ENCODE measurements at regions not wholly inside any gene's neighbourhood (a gene's known extent, or its start where the extent isn't known, plus 50 kb on each side); places are given as distances from the start of the nearest gene placed in this dataset.

DNA sequence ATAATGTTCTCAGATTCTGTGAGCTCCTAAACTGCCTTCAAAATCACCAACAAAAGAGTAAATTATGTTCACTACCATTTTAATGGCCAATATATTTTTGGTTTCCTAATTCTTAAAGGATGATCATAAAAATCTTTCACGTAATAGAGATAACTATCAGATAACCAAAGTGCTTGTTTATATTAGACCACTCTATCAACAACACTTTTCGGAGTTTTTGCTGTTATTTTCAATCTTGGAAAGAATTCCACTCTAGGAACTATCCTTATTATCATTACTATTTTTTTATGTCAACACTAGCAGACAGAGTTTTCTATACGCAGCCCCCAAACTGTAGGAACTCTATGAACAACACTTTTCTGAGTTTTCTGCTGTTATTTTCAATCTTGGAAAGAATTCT, 782.5 kb upstream of the ZEB2 start:
- DNase-seq (ENCODE audit: low read depth, low spot score): no peak

DNA sequence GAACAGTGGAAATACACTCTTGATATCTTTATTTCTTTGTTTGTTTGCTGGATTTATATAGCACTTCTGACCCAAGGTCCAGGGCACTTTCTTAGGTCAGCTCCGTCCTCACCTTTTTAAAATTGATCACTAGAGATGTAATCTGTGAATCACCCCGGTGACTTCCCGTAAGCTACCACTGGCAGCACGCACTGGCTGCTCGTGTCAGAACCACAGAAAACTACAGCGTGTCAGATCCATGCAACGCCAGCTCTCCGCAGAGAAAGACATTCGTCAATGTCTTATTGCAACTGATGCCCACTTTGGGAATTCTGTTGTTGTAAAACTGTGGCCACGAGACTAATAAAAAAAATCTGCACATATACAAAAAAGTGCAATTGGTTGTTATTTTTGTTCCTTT, 779.4 kb upstream of the ZEB2 start:
- DNase-seq (ENCODE audit: low read depth, low spot score): no peak

DNA sequence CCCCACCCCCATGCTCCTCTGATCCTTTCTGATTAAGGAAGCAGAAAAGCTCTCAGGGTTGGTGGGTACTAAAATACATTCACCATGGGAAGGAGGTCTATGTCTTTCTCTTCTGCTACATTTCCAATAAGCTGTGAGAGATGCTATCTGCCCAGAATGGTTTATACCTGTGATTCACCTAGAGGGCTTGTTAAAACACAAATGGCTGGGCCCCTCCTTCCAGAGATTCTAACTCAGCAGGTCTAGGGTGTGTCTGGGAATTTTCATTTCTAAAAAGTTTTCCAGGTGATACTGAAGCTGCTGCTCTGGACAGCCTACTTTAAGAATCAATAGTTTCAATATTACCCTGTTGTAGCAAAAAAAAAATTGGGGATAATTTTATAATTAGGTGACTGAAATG, 772.2 kb upstream of the ZEB2 start:
- no peak for DNase-seq (ENCODE audit: low read depth, low spot score)

DNA sequence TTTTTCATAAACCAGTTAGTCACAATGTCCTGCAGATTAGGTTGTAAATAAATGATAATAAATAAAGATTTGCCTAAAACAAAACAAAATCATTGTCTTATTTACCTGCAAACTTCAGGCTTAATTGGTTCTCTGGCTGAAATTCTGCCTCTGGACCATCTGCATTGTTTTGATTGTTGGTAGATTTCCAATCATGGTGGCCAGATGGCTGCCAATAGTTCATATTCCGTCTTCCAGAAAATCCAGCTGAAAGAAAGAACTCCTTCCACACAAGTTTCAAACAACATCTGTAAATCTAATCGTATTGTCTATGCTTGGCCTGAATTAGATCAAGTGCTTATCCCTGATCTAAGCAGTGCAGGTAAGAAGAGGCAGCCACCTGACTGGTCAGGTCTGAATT, 771.1 kb upstream of the ZEB2 start:
- no peak for DNase-seq (ENCODE audit: low read depth, low spot score)

DNA sequence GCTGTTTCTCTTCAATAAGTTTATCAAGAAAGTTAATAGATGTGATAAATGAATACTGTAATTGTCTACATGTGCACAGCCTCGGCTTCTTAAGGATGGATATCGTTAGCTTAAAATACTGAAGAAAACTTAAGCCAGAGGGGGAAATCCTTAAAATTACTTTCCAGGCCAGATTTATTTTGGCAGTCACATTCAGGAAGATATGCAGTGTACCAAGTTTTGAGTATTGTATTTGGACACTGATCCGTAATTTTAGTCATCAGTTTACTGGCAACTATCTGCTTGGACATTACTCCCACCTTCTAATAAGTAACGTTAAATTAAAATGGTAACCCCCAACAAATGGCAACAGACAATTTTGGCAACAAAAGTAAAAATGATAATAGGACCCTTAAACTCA, 770.0 kb upstream of the ZEB2 start:
- DNase-seq (ENCODE audit: low read depth, low spot score): no peak

DNA sequence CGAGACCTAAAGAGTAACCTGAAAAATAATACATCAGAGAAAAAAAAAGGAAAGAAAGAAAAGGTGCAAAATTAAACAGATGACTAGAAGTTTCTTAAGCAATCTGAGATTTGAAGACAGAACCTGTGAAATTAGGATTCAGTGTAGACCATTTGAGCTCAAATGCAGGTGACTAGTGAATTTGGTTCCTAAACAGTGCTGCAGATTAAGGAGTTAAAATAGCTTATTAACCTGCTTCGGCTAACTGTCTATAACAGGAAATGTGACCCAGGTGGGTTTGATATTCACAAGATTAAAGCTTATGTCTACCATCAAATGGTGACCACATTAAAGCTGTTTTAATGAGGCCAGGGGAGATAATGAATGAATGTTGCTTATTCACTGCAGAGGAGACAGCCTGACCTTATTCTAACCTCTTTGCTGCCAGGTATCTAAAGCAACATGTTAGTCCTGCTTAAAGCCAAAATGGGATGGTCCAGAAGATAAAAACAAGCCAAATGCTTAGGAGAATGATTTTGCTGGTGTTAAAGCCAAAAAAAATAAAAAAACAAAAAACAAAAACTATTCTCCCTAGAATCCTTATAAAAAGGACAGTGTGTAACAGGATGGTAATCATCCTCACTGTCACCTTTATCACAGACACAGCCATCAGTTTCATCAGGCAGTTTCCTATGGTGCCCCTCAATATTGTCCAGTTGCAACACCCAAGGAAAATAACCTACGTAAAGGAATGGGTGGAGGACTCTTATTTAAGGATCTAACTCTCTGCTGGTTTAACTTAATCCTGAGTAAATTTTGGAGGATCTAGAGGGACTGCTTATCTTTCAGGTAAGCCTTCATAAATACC, 769.0 kb upstream of the ZEB2 start:
- DNase-seq (ENCODE audit: low read depth, low spot score): no peak

DNA sequence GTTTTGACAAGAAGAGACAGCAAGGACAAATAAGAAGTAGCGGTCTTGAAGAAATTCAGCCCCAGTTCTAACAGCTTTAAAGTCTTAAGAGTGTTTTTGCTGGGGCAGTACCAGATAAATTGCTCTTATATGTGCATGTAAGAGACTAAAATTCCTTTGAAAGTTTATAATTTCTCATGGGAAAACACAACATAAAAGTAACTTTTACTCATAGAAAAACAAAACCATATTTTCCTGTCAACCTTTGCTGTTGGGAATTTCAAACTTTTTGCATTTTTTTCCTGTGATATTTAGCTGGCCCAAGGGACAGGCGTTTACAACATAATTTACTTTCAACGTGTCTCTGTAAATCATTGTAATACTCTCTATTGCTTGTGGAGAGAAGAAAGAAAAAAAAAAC, 767.8 kb upstream of the ZEB2 start:
- no peak for DNase-seq (ENCODE audit: low read depth, low spot score)

DNA sequence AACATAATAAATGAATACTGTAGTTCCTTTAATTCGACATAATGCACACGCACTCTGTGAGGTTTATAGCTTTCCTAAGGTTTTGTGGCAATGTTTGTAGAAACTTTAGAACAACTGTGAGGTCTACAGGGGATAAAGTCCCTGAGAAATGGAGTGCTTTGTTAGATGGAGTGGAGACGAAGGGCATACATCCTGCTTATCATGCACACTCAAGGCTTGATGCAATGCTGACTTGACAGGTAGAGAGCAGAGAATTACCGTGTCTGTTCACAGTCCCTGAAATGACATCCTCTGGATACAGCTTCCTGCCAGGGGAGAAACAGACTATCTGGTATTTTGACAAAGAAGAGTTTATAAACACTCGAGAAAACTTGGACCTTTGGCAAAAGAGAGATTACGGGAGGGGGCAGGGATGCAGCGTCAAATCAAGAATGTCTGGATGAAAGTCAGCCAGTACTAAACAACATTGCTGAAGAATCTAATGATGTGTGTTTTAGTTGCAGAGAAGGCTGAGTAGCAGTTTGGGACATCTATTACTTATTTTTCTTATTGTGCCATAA, 766.9 kb upstream of the ZEB2 start:
- no peak for DNase-seq (ENCODE audit: low read depth, low spot score)

DNA sequence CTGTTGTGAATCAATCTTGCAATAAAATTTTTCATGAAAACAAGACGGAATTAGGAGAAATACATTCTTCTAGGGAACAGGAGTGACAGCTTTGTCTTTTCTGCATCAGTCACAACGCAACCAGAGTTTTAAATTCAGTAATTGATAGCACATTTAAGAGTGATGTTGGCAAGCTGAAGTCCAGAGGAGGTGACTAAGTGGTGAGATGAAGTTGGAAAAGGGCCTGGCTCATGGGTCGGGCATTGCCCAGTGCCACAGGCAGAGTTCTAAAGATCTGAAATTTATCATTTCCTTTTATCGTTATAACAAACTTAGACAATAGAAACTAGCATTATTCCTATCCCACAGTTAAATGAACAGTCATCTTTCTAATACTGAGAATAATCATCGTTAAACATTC, 764.6 kb upstream of the ZEB2 start:
- DNase-seq (ENCODE audit: low read depth, low spot score): no peak

DNA sequence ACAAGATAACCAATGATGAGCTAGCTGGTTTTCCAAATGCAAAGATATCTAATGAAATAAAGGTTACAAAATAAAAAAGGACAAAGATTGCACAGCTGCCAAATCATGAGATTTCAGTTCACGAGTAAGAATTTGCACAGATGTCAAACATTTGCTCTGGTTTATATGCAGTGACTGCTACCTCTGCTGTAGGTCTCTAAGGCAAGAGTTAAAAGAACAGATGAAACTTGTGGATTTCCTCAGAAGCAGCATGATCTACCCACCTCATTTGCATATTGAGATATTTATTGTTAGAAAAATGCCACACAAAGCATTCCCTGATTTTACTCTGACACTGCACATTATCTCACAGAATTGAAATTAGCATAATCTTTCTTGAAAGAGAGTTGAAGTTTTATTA, 763.2 kb upstream of the ZEB2 start:
- no peak for DNase-seq (ENCODE audit: low read depth, low spot score)

DNA sequence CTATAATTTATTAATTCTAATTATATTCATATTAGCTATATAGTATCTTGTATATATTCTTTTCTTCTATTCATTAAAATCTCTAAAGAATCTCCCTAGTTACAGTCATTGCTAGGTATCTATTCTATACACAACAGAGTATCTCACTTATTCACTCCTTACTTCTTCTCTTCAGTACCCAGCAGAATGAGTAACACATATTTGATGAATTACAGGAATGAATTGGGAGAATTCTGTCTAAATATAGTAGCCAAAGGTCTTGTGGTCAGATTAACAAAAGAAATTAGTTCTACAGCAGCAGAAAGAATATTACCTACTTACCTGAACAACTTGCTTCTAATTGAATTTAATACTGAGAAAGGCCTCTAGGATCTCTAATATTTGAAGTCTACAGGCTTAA, 758.0 kb upstream of the ZEB2 start:
- DNase-seq (ENCODE audit: low read depth, low spot score): no peak

DNA sequence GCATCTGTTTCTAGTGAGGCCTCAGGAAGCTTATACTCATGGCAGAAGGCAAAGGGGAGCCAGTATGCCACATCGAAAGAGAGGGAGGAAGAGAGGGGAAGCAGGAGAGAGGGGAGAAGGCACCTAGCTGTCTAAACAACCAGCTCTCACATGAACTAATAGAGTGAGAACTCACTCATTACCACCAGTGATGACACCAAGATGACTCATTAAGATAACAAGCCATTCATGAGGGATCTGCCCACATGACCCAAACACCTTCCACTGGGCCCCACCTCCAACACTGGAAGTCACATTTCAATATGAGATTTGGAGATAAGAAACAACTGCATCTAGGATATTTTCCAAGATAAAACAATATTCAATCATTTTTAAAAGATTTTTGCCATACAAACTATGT, 753.9 kb upstream of the ZEB2 start:
- no peak for DNase-seq (ENCODE audit: low read depth, low spot score)

DNA sequence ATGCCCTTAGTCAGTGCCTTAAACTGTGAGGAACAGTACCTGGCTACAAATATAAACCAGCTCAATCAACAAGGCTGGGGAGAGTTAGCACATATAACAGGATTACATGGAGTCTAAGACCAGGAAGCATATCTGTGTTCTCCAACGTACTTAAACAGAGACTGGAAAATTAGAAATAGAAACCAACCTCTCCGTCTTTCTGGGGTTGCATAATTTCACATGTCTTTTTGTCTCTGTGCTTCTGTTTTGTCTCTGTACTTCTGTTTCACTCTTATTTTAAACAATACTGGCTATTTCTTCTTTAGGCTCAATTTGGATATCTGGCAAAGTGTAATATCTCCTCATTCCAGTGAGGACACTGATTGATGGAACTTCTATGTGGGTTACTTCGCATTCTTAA, 749.0 kb upstream of the ZEB2 start:
- no peak for DNase-seq (ENCODE audit: low read depth, low spot score)

DNA sequence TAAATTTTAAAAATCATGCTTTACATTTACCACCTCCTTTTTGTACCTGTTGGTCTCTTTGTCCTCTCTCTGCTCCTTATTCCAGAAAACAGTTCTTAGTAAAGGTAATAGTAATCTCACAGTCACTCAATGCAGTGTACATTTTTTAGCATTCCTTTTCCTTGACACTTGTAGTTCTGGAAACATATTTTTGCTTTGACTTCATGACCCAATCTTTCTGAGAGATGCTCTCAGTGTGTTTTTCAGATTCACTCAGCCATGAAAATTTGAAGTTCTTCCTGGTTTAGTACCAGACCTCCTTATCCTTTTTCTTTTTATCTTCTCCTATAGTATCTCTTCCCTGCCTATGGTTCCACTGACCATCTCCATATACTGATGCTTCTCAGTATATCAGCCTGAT, 747.5 kb upstream of the ZEB2 start:
- no peak for DNase-seq (ENCODE audit: low read depth, low spot score)

DNA sequence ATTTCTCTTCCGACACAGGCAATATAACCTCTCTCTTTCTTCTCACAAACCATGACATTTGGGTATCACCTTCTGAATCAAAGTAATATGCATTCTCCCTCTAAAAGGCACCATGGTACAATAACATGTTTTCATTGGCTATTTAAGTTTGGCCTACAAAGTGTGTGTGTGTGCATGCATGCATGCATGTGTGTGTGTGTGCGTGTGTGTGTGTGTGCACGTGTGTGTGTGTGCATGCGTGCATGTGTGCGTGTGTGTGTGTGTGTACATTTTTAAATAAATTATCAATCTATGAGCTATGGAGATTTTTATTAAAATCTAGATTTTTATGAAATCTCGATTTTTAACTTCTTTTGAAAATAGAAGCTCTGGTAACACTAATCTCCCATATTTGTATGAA, 745.3 kb upstream of the ZEB2 start:
- no peak for DNase-seq (ENCODE audit: low read depth, low spot score)

DNA sequence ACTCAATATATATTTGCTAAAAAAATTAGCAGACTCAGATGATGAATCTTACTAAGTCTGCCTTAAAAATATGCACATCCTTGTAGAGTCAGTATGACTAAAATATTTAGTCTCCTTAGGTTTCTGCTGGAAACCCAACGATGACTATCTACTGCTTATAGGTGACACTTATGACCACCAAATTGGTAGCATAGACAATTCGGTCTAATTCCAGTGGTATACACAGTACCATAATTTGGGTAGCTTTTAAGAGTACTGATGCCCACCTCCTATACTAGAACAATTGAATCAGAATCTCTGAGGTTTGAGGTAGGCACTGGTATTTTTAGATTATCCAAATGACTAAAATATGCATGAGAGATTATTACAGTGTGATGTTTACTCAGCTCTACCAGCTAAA, 740.8 kb upstream of the ZEB2 start:
- no peak for DNase-seq (ENCODE audit: low read depth, low spot score)

DNA sequence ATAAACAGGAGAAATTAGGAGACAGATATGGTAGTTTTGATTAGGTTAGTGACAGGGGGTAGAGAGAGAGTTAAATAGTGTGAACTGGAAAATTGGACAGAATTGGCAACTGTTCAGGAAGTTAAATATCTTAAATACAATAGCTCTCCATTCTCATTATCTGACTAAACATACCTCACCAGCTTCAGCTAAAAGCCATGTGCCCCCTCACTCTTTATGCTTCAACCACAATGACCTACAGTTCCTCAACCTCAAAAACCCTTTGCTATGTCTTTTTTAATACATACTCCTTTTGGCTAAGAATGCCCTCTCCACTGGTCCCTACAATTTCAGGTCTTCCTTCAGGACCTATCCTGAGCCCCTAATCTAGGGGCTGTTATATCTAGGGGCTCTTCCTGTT, 740.2 kb upstream of the ZEB2 start:
- DNase-seq (ENCODE audit: low read depth, low spot score): no peak

DNA sequence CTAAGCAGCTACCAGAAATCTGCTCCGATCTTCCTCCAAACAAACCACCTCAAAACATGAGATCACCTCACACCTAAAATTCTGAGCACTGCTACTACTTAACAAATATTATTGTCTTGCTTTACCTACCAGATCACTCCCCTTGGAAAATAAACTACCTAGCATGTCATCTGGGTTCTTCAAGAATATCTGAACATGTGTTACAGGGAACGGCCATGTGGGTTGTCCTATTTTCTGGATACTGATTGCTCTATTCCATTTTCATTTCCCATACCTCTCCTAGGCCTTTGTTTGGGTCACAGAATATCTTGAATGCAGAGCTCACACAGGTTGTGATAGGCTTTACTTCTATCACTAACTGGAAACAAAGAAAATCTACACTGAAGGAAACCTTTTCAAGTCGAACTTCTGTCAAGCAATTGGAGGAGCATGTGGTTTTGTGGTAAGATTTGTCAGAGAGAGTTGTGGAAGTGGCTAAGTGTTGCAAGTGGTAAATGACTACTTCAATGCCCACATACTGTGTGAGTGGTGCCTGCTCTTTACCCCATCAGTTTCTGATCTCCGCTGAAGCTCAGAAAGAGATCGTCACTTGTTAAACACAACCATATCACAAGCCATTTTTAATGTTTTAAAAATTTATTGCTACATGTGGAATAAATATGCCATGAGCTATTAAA, 739.1 kb upstream of the ZEB2 start:
- DNase-seq (ENCODE audit: low read depth, low spot score): no peak

DNA sequence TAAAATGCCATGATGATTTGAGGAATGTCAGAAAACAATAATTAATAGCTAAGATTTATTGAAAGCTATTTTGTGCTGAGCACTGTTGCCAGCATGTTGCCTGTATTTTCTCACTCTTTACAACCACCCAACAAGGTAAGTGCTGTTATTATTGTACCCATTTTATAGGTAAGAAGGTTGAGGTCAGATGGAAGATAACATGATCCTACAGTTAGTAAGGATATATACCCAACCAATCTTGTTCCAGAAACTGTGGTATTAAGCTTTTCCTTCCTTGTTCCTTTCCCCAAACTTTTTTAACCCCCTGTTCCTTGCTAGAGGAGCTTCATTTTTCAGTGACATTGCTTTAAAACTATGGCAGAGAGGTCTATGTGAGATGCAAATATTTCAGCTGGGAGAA, 738.0 kb upstream of the ZEB2 start:
- no peak for DNase-seq (ENCODE audit: low read depth, low spot score)

DNA sequence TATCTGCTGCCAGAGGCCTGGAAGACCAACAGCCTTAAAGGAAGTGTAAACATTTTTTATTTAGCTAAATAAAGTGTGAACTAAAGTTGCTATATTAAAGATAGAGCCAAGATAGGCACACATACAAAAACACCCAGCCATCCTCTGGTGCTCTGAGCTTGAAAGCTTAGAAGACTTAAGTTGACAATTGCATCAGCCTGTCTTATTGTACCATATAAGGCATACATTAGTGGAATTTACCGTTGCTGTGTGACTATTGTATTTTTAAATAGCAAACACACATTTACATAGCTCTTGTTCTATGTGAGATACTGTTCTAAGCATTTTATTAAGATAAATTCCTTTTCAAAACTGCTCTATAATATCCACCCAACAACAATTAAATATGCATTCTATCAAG, 736.6 kb upstream of the ZEB2 start:
- DNase-seq (ENCODE audit: low read depth, low spot score): no peak

DNA sequence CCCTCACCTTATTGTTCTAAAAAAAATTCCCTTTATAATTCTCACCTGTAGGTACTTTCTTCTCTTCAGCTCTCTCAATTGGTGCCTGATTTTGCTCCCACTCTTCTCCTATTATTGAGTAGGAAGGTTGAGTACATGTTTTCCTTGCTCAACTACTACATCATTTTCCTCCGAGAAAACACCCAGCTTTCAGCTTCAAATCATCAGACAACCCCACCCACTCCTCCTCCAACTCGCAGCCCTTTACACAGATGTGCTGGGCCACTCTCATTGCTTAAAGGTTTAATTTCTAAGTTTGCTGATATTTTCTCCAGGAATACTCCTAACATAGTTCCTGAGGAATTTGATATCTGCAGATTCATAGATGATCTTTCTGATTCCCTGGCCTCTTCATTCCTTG, 734.4 kb upstream of the ZEB2 start:
- no peak for DNase-seq (ENCODE audit: low read depth, low spot score)

DNA sequence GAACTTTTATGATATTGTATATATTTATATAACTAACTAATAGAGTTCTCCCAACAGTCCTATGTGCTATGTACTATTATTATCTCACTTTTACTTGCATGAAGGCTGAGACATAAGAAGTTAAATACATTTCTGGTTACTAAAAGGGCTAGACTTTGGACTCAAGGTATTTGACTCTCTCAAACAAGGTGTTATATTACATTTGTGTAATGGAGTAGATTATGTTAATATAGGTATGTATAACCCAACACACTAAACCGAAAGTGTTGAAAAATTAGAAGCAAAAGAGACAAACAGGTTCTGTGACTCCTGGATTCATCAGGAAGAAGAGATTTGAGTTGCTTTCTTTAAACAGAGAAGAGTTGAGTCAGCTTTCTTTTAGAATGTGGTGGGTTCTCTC, 733.6 kb upstream of the ZEB2 start:
- no peak for DNase-seq (ENCODE audit: low read depth, low spot score)

DNA sequence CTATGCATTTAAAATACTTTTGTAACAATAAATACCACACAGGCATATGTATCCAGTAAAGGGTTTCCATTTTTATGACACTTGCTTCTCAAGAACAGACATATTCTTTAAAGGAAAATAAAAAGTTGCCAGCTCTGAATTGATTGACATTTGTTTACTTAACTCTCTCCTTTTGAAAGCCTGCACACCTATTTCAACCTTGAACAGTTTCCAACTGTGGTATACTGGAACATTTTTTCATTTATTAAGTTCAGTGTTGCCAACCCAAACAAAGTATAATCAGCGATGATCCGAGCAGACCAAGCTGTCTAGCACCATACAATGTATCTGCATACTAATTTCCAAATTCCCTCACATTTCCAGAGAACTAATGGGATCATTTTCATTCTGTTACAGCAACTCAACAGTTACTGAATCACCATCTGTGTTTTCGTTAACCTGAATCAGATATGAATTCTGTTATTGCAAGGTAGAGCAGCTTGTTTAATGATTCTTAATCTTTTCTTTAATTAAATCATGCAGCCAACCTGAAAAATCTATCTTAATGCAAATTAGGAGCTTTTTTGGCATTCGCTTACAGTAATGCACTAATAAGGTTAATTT, 725.5 kb upstream of the ZEB2 start:
- DNase-seq (ENCODE audit: low read depth, low spot score): no peak
